AG09309 (cell line): ENCODE measurements at regions not wholly inside any gene's neighbourhood (a gene's known extent, or its start where the extent isn't known, plus 50 kb on each side); places are given as distances from the start of the nearest gene placed in this dataset.

ENCODE experiments used
- DNase-seq: peaks from one replicate; pipeline ENCODE4 v3.0.0-alpha.2; 2010; ENCODE audit warnings: low read depth
- H3K4me3 ChIP-seq: 2 replicates; pipeline ENCODE4 v1.5.1; 2011; ENCODE audit warnings: mild to moderate bottlenecking, low read depth, low read length, moderate library complexity; ENCODE audit not compliant: control insufficient read depth
- CTCF ChIP-seq: IDR thresholded peaks from 2 replicates; pipeline ENCODE4 v1.5.1; 2011; ENCODE audit warnings: mild to moderate bottlenecking, low read depth, low read length, inconsistent platforms; ENCODE audit not compliant: insufficient read depth, control insufficient read depth; ENCODE audit errors: missing control alignments

GRCh38 chr5:126369083-126369482 is 54.1 kb upstream of the GRAMD2B start:
- H3K4me3 ChIP-seq = no peak overlapping the region
- no peak for DNase-seq
- TF ChIP-seq CTCF = no peak

GRCh38 chr5:126369995-126370731 is 53.0 kb upstream of the GRAMD2B start:
- no peak for DNase-seq
- H3K4me3 ChIP-seq = no peak overlapping the region
- peak; percentile 29 for TF ChIP-seq CTCF

GRCh38 chr5:126370796-126371718 is 52.2 kb upstream of the GRAMD2B start:
- no peak for TF ChIP-seq CTCF
- no peak for DNase-seq
- no peak overlapping the region for H3K4me3 ChIP-seq

GRCh38 chr5:126373375-126374108 is 49.7 kb upstream of the GRAMD2B start:
- no peak for DNase-seq
- TF ChIP-seq CTCF = no peak
- H3K4me3 ChIP-seq = no peak overlapping the region
